Inferior parietal cortex (tissue), 1 donor: ENCODE measurements at regions not wholly inside any gene's neighbourhood (a gene's known extent, or its start where the extent isn't known, plus 50 kb on each side); places are given as distances from the start of the nearest gene placed in this dataset.

Source experiments
- DNase-seq: peaks from one replicate; pipeline ENCODE4 v3.0.0-alpha.2; 2016; ENCODE audit errors: extremely low spot score

DNA sequence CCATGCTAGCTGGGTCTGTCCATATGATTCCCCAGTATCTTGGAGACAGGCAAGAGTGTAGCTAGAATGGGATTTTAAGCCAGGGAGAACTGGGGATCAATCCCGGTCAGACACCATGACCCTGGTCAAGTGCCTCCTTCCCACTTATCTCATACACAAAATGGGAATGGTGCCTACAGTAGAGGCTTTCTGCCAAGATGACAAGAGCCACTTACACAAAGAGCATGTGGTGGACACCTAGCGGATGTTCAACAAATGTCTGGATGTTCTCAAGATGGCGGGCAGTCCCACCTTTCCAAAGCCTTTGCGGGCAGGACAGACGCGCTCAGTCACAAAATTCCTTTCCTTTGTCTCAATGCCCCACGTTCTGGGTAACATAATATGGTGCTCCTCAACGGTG is 57.3 kb downstream of the MAF start:
- DNase-seq, result no peak

DNA sequence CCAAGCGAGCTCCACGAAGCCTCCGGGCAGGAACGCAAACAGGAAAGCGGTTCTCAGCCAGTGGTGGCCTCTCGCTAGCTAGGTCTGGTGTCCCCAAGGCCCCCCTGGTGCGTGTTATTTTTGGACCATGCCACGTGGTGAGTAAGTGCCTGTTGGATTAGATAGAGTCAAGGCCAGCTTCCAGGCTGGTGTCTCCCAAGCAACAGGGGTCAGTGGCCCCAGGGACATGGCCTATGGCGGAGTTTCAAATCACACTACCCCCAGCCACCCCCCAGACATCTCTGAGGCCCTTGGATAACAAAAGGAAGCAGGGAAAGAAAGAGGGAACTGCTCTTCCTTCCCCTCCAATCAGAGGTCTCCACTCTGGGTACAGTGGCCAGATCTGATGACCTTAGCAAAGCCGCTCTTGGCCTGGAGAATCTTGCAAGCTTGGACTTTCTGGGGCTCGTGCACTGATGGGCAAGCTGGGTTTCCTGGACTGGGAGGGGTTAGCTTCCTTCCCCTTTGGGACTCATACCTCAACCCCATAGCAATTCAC is 58.2 kb downstream of the MAF start:
- DNase-seq, result no peak

GRCh38 chr16:79540825-79541595 is 59.5 kb downstream of the MAF start:
- DNase-seq, result no peak

DNA sequence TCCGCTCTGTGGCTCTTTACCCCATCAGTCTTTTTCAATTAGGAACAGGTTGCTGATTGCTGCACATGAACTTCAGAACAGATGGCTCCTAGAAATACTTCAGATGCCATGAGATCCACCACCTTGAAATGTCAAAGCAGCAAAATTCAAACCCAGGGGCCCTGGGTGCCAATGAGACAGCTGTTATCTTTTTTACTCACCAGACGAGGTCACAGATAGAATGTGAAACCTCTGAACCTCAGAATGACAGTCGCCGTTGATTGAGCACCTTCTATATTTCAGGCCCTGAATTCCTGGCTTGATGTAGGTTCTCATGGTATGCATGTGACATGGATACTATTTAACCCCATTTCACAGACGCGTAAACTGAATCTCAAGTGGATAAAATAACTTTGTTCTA is 63.0 kb downstream of the MAF start:
- no peak for DNase-seq

- DNase-seq, result no peak
Observed at GRCh38 chr16:79536958-79537357, 63.6 kb downstream of the MAF start.

DNA sequence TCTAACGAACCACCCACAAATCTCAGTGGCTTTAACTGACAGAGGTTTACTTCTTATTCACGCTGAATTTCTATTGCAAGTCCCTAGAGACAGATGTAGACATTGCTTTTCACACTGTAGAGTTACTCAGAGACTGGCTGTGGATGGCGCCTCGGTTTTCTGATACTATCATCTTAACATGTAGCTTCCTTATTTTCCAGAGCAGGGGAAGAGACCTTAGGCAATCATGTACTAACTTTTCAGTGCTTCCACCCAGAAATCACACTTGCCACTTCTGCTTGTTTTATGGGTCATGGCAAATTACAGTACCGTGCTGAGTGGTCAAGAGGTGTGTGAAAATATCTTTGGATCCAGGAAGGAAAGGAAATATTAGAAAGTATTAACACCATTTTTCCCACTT is 65.4 kb downstream of the MAF start:
- DNase-seq, result no peak

GRCh38 chr16:79534143-79534542 is 66.4 kb downstream of the MAF start:
- DNase-seq, result no peak

DNA sequence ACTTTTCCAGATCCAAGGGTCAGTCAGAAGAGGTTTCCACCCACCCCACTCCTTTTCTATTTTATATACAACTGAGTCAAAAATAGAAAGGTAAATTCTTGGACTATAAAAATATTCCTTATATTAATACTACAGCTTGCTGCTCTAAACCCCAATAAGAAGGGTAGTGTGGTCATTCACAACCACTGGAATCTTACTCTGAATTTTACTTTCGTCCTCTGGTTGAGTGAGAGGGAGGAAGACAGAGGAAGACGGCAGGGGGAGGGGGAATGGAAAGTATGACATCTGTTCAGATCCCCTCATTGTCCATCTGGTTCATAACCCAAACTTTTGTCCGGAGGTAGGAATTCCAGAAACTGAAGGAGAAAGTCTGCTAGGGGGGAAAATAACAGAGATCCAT is 67.2 kb downstream of the MAF start:
- no peak for DNase-seq

DNA sequence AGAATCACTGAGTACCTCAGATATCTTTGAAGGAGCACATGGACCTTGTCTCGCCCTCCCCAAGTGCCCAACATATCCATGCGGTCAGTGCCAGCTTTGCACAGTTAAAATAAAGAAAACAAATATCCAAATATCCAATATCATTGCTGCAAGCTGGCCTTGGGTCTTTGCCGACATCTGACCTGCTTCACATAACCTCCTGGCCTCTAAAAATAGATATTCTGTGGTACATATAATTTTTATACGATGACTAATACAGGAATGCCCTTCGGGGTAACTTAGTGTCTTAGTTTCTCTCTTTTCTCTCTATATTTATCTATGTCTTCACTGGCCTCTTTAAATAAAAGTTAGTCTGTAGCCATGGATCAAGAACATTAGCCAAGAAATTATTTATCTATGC is 67.8 kb downstream of the MAF start:
- no peak for DNase-seq

GRCh38 chr16:79532273-79532672 is 68.3 kb downstream of the MAF start:
- no peak for DNase-seq

- no peak for DNase-seq
Observed at GRCh38 chr16:79528338-79528737, 72.2 kb downstream of the MAF start.

- no peak for DNase-seq
Observed at GRCh38 chr16:79523971-79524370, 76.6 kb downstream of the MAF start.

GRCh38 chr16:79519448-79519847 is 81.1 kb downstream of the MAF start:
- no peak for DNase-seq

- DNase-seq, result no peak
Observed at GRCh38 chr16:79517156-79517555, 83.4 kb downstream of the MAF start.

- no peak for DNase-seq
Observed at GRCh38 chr16:79510879-79511278, 89.7 kb downstream of the MAF start.

GRCh38 chr16:79509906-79510305 is 90.6 kb downstream of the MAF start:
- DNase-seq, result no peak

GRCh38 chr16:79509211-79509631 is 91.3 kb downstream of the MAF start:
- peak; percentile 40 for DNase-seq

- DNase-seq, result no peak
Observed at GRCh38 chr16:79508294-79508693, 92.2 kb downstream of the MAF start.

DNA sequence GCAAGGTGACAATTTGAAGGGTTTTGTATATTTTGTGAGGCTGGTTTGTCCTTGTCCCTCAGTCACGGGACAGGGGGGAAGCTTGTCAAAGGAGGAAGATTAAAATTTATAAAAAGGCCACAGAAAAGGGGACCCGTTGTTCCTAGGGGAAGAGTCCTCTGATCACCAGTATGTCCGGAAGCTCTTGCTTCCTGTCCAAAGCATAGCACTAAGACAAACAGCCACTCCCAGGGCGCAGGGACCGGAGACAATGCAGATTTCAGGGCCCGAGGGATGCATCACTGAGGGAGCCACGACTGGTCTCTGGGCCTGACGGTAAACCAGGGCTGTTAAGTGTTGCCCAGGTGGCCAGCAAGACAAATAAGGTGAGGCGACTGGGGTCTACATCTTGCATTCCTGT is 95.2 kb downstream of the MAF start:
- no peak for DNase-seq

DNA sequence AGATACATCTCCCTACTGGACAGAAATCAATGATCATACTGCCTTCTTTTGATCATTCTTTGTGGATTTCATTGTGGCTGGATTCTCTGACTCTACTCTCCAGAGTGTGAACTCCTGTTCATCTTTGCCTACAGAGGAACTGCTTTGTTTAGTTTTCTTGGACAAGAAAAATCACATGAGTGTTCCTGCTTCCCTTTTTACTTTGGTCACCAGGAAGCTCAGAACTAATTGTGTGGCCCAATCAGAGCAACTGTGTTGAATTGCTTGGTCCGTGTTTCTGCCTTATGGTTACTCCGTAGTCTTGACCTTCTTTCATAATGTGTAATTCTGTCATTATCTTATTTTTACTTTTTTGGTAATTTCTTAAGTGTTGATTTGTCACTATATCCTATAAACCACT is 97.0 kb downstream of the MAF start:
- no peak for DNase-seq

GRCh38 chr16:79501446-79501845 is 99.1 kb downstream of the MAF start:
- DNase-seq, result no peak

DNA sequence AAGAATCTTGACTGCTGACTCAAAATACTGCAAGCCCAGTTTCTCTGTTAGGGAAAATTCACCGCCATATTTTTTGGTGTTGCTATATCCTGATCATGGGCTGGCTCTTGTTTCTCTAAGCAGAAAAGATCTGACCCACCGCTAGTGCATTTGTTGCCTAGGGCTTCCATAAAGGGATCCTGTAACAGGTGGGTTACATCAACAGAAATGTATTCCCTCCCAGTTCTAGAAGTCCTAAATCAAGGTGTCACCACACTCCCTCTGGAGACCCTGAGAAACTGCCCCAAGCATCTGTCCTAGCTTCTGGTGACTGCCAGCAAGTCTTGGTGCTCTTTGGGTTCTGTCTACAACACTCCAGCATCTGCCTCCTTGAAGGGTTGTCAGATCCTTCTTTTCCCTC is 99.7 kb downstream of the MAF start:
- no peak for DNase-seq

DNA sequence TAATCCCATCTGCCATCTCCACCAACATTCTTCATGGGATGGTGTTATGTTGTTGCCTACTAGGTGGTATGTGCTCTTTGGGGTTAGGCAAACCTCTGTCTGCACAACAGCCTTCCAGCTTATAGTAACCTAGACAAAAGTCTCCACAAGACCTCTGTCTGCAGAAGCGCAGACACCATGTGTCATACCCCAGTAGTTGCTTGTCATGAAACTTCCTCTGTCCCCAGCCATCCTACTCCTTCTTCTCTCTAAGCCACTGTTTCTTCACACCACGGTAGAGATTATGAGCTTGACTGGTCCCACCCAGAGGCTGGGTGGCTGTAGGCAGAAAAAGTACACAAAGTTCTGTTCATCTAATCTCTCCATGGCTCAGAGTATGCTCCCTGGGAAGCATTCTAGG is 100.3 kb downstream of the MAF start:
- DNase-seq, result no peak

DNA sequence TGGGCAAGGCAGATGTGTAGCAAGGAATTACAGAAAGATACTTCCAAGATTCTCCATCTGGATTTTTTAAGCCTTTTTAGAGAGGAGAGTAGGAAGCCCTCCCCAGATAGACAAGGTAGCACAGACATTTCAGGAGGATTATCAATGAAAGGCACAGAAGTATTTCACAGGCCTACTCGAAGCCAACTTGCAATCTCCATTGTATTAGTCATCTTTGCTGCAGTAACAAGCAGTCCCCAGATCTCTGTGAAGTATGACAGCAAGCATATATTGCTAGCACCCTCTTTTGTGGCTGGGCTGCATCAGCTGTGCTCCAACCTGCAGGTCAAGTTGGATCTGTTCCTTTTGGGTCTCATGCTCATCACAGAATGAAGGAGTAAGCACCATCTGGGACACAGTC is 101.6 kb downstream of the MAF start:
- DNase-seq, result no peak
